NT2/D1 (cell line): ENCODE measurements at regions not wholly inside any gene's neighbourhood (a gene's known extent, or its start where the extent isn't known, plus 50 kb on each side); places are given as distances from the start of the nearest gene placed in this dataset.

Experiments
- SUZ12 ChIP-seq: IDR thresholded peaks from 2 replicates; pipeline ENCODE4 v1.6.1; 2011; ENCODE audit not compliant: insufficient read length, insufficient read depth; ENCODE audit errors: extremely low read depth
- YY1 ChIP-seq: IDR thresholded peaks from 2 replicates; pipeline ENCODE4 v1.6.1; 2011; ENCODE audit not compliant: insufficient read length, insufficient read depth
- ZNF274 ChIP-seq: IDR thresholded peaks from 2 replicates; pipeline ENCODE4 v1.6.1; 2011; ENCODE audit warnings: mild to moderate bottlenecking, low read depth, low read length

- TF ChIP-seq ZNF274 (no peak), YY1 (no peak), SUZ12 (no peak)
These were observed 191.1 kb upstream of the BMP4 start for GRCh38 chr14:54147758-54148157.
